AG04450 (cell line): ENCODE measurements at regions not wholly inside any gene's neighbourhood (a gene's known extent, or its start where the extent isn't known, plus 50 kb on each side); places are given as distances from the start of the nearest gene placed in this dataset.

Source experiments
- CTCF ChIA-PET: fragments of 300-600, 350-600 bp; formaldehyde crosslinking; extraction: SDS; loops from one replicate; lab custom pipeline; 2022; ENCODE audit warnings: antibody characterized with exemption, inconsistent platforms; lab: Charles Lee
- POLR2A ChIA-PET: fragments of 350-600 bp; formaldehyde crosslinking; extraction: SDS; loops from one replicate; lab custom pipeline; 2021; ENCODE audit warnings: antibody characterized with exemption, inconsistent platforms; lab: Yijun Ruan, JAX
- DNase-seq: peaks from one replicate; pipeline ENCODE4 v3.0.0-alpha.2; 2011; ENCODE audit warnings: low read depth, low spot score
- H3K27ac ChIP-seq: one replicate; pipeline ENCODE4 v1.5.1; 2012; ENCODE audit warnings: low read depth, low read length, control low read depth
- H3K27me3 ChIP-seq: one replicate; pipeline ENCODE4 v1.6.0; 2012; ENCODE audit warnings: low read length; ENCODE audit not compliant: control insufficient read depth, insufficient read depth
- H3K4me3 ChIP-seq: 2 replicates; pipeline ENCODE4 v1.5.1; 2011; ENCODE audit warnings: mild to moderate bottlenecking, low read depth, low read length, control low read depth
- H3K9me3 ChIP-seq: 2 replicates; pipeline ENCODE4 v1.5.1; 2012; ENCODE audit warnings: low read length; ENCODE audit not compliant: control insufficient read depth, insufficient read depth
- TF ChIP-seq, protein P1 (sequence below): IDR thresholded peaks from 2 replicates; pipeline ENCODE4 v1.5.1; 2011; ENCODE audit warnings: low read depth, low read length, control low read depth, inconsistent platforms

- H3K27ac ChIP-seq, result no peak overlapping the region
- H3K27me3 ChIP-seq, result no peaks in the 10 kb centered on the region
- H3K9me3 ChIP-seq, result no peaks in the 10 kb centered on the region; the same call in 1 of the 2 replicates
- ChIA-PET CTCF (no interaction called here), POLR2A (no interaction called here)
- H3K4me3 ChIP-seq, result no peak overlapping the region
- TF ChIP-seq, protein P1, sequence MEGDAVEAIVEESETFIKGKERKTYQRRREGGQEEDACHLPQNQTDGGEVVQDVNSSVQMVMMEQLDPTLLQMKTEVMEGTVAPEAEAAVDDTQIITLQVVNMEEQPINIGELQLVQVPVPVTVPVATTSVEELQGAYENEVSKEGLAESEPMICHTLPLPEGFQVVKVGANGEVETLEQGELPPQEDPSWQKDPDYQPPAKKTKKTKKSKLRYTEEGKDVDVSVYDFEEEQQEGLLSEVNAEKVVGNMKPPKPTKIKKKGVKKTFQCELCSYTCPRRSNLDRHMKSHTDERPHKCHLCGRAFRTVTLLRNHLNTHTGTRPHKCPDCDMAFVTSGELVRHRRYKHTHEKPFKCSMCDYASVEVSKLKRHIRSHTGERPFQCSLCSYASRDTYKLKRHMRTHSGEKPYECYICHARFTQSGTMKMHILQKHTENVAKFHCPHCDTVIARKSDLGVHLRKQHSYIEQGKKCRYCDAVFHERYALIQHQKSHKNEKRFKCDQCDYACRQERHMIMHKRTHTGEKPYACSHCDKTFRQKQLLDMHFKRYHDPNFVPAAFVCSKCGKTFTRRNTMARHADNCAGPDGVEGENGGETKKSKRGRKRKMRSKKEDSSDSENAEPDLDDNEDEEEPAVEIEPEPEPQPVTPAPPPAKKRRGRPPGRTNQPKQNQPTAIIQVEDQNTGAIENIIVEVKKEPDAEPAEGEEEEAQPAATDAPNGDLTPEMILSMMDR, result no peak
- DNase-seq, result no peak
Measured at GRCh38 chr16:48452991-48453760, 68.0 kb upstream of the SIAH1 start.

DNA sequence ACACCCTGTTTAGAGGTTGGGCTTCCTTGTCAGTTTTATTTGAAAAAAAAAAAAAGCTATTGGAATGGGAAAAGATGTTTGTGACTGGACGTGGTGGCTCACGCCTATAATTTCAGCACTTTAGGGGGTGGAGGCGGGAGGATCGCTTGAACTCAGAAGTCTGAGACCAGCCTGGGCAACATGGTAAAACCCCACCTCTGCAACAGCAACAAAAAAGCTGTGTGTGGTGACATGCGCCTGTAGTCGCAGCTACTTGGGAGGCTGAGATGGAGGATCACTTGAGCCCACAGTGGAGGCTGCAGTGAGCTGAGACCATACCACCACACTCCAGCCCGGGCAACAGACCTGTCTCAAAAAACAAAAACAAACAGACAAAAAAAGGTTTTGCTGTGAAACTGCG is 66.1 kb upstream of the SIAH1 start:
- CTCF ChIA-PET, result interaction anchor here (0.9 to 1.0 kb wide), 2 partner anchors 68 to 172 kb away, joined by 3 read pairs; no protein-coding TSS in a partner anchor
- H3K4me3 ChIP-seq, result no peak overlapping the region
- no peaks in the 10 kb centered on the region for H3K27me3 ChIP-seq
- no peak overlapping the region for H3K27ac ChIP-seq
- POLR2A ChIA-PET, result no interaction called here
- no peak for DNase-seq
- TF ChIP-seq, protein P1, result no peak
- H3K9me3 ChIP-seq, result no peaks in the 10 kb centered on the region; the same call in 1 of the 2 replicates

DNA sequence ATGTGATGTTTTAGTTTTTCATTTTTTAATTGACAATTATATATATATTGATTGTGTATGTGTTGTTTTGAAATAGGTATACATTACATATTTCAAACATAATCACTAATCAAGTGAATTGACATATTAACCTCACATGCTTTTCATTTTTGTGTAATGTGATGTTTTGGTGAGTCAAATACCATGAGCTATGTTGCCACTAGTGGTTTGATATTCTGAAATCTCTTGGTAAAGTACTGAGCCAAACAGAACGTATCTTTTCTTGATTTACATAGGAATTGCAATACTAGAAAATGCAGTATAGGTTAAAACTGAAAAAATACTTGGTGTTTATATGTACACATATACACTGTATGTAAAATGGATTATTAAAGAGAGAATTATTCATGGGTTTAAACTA is 65.2 kb upstream of the SIAH1 start:
- H3K4me3 ChIP-seq, result no peak overlapping the region
- H3K9me3 ChIP-seq, result no peaks in the 10 kb centered on the region; the same call in 1 of the 2 replicates
- H3K27ac ChIP-seq, result no peak overlapping the region
- no peak for DNase-seq
- TF ChIP-seq, protein P1, result no peak
- H3K27me3 ChIP-seq, result no peaks in the 10 kb centered on the region
- ChIA-PET CTCF (interaction anchor here (0.9 kb wide), 1 partner anchor 173 kb away, joined by 3 read pairs; no protein-coding TSS in a partner anchor), POLR2A (no interaction called here)

- H3K9me3 ChIP-seq, result no peaks in the 10 kb centered on the region
- no peak overlapping the region for H3K27ac ChIP-seq
- ChIA-PET CTCF (interaction anchor here (1.3 kb wide), 1 partner anchor 84 kb away, joined by 3 read pairs; no protein-coding TSS in a partner anchor), POLR2A (no interaction called here)
- no peak for DNase-seq
- H3K27me3 ChIP-seq, result no peaks in the 10 kb centered on the region
- TF ChIP-seq, protein P1, result no peak
- H3K4me3 ChIP-seq, result no peak overlapping the region
Measured at GRCh38 chr16:48448841-48449481, 63.7 kb upstream of the SIAH1 start.
